GM12865 (cell line): ENCODE measurements at regions not wholly inside any gene's neighbourhood (a gene's known extent, or its start where the extent isn't known, plus 50 kb on each side); places are given as distances from the start of the nearest gene placed in this dataset.

Experiments
- DNase-seq: peaks from one replicate; pipeline ENCODE4 v3.0.0; 2010; ENCODE audit warnings: low read depth
- H3K4me3 ChIP-seq: 2 replicates; pipeline ENCODE4 v1.5.1; 2011; ENCODE audit warnings: mild to moderate bottlenecking, low read depth, low read length, control low read depth
- TF ChIP-seq, protein P1 (sequence below): IDR thresholded peaks from 2 replicates; pipeline ENCODE4 v1.5.1; 2011; ENCODE audit warnings: low read length, control low read depth, low read depth, inconsistent platforms; ENCODE audit not compliant: insufficient read depth; ENCODE audit errors: missing control alignments

DNA sequence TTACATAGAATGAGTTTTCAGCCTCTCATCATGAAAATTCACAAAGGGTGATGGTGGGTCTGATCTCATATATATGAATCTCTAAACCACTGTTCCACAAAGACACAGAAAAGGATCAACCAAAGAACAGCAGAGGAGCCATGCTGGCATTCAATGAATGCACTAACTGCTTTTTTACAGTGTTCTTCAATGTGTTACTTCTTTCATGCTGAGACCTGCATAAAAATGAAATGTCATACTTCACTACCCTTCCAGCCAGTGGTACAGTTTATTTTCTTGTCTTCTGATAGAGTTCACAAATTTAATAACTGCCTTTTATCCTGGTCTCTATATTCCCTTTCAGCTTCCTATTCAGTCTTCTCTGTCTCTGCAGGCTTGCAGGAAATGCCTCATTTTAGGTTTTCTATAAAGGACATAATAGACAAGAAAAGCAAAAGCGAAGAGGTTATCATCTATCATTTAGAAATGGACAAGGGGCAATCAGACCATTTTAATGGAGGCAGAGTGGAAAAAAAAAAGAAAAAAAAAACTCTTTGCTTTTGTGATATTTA, 836.7 kb upstream of the FOXG1 start:
- H3K4me3 ChIP-seq: no peak overlapping the region
- TF ChIP-seq, protein P1, sequence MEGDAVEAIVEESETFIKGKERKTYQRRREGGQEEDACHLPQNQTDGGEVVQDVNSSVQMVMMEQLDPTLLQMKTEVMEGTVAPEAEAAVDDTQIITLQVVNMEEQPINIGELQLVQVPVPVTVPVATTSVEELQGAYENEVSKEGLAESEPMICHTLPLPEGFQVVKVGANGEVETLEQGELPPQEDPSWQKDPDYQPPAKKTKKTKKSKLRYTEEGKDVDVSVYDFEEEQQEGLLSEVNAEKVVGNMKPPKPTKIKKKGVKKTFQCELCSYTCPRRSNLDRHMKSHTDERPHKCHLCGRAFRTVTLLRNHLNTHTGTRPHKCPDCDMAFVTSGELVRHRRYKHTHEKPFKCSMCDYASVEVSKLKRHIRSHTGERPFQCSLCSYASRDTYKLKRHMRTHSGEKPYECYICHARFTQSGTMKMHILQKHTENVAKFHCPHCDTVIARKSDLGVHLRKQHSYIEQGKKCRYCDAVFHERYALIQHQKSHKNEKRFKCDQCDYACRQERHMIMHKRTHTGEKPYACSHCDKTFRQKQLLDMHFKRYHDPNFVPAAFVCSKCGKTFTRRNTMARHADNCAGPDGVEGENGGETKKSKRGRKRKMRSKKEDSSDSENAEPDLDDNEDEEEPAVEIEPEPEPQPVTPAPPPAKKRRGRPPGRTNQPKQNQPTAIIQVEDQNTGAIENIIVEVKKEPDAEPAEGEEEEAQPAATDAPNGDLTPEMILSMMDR: no peak
- no peak for DNase-seq

- no peak overlapping the region for H3K4me3 ChIP-seq
- DNase-seq: no peak
- TF ChIP-seq, protein P1: no peak
These were observed 828.2 kb upstream of the FOXG1 start for GRCh38 chr14:27938392-27938791.

GRCh38 chr14:27945512-27945911, 821.1 kb upstream of the FOXG1 start:
- no peak overlapping the region for H3K4me3 ChIP-seq
- DNase-seq: no peak
- TF ChIP-seq, protein P1: no peak

DNA sequence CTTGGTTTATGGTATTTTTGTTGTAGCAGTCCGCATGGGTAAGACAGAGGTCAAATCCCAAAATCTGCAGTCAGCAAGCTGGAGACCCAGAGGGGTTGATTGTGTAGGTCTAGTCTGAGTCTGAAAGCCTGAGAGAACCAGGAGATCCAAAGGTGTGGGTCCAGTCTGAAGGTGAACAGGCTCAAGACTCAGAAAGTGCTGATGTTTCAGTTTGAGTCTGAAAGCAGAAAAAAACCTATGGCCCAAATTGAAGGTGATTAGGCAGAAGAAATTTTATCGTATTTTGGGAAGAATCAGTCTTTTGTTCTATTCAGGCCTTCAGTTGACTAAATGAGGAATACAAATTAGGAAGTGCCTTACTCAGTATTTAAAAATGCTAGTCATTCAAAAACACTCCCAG, 807.8 kb upstream of the FOXG1 start:
- TF ChIP-seq, protein P1: no peak
- DNase-seq: no peak
- no peak overlapping the region for H3K4me3 ChIP-seq

DNA sequence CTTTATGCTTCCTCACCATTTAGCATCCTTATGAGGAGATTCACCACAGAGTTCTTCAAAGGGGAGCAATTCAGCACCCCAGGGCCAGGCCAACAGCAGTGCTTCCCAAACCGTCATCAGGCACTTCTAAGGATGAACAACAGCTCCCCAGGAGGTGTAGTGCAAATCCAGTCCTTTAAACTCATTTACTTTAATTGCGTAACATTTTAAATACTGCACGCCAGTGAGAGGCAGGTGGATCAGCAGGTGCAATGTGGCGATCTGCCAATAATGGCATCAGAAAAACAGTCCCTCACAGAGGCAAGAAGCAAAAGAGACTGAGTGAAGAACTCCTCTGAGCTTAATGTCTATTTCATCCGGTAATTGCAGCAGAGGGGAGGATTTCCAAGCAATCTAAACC, 770.9 kb upstream of the FOXG1 start:
- TF ChIP-seq, protein P1: no peak
- no peak overlapping the region for H3K4me3 ChIP-seq
- DNase-seq: no peak

DNA sequence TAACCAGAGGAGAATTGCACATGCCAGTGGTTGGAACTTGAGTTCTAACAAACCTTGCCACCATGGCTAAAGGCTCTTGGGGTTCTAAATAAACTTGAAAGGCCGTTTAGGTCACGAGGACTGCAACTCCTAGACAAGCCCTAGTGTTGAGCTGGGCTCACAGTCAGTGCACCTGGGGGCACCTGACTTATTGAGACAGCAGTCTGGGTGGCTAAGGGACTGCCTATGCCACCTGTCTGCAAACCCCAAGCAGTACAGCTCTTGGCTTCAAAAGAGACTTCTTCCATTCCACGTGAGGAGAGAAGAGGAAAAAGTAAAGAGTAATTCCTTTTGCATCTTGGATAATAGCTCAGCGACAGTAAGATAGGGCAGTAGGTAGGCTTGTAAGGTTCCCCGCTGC, 765.6 kb upstream of the FOXG1 start:
- no peak for DNase-seq
- no peak overlapping the region for H3K4me3 ChIP-seq
- TF ChIP-seq, protein P1: no peak

- H3K4me3 ChIP-seq: no peak overlapping the region
- TF ChIP-seq, protein P1: no peak
- DNase-seq: no peak
These were observed 753.8 kb upstream of the FOXG1 start for GRCh38 chr14:28012629-28013415.
